SIG-M5 treated with dmso at 0.1 percent for 504 hours (cell line): ENCODE measurements at regions not wholly inside any gene's neighbourhood (a gene's known extent, or its start where the extent isn't known, plus 50 kb on each side); places are given as distances from the start of the nearest gene placed in this dataset.

Source experiments
- DNase-seq: peaks from one replicate; lab custom pipeline; 2025; ENCODE audit not compliant: unreplicated experiment; lab: John Stamatoyannopoulos, UW

DNA sequence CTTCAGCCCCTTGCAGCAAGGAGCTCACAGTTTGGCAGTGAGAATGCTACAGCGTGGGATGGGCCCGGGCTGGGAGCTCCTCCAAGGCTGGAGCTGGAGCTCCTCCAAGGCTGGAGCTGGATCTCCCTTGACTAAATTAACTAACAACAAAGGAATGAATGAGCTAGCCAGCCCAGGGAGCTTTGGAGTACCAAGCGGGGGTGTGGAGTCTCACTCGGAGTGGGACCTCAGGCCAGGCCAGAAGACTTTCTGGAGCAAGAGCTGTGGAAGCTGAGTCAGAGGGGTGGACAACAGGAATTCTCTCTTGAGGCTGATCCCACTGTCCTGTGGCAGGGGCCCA, 244.7 kb upstream of the HS6ST1 start:
- no peak for DNase-seq

- DNase-seq, result no peak
Measured at GRCh38 chr2:128564131-128564530, 245.5 kb upstream of the HS6ST1 start.

DNA sequence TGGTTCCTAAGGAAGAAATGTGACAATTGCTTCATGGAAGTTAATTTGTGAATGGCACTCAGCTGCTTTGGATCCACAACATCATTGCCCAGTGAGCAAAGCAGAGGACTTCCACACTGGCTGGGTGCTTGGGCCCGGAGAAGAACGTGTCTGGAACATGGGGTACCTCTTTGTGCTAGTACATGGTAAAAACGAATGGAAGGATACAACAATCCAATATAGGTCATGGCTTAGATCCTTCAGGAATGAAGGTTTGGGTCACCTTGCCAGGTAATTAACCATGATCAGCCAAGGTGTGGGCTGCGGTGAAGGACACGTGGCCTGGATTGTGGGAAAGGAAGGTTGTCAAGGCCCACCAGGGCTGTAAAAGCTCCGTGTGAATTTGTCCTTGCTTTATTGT, 245.9 kb upstream of the HS6ST1 start:
- DNase-seq, result no peak

GRCh38 chr2:128565441-128565840, 246.8 kb upstream of the HS6ST1 start:
- no peak for DNase-seq

DNA sequence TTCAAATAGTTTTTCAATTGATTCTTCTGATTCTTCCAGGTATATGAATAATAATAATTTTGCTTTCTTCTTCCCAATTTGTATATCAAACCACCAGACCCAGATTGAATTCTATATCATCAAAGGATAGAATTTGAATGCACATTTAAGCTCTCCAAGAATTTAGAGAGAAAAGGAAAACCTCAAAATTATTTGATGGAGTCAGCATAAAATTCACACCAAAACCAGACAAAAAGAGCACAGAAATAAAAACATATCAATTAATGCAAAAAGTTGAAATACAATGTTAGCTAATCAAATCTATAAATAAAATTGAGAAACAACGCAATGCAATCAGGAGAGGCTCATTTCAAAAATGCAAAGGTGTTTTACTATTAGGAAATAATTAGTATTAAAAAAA, 248.0 kb upstream of the HS6ST1 start:
- DNase-seq, result no peak

GRCh38 chr2:128568106-128568505, 249.4 kb upstream of the HS6ST1 start:
- no peak for DNase-seq

- no peak for DNase-seq
Measured at GRCh38 chr2:128573116-128573515, 254.4 kb upstream of the HS6ST1 start.

DNA sequence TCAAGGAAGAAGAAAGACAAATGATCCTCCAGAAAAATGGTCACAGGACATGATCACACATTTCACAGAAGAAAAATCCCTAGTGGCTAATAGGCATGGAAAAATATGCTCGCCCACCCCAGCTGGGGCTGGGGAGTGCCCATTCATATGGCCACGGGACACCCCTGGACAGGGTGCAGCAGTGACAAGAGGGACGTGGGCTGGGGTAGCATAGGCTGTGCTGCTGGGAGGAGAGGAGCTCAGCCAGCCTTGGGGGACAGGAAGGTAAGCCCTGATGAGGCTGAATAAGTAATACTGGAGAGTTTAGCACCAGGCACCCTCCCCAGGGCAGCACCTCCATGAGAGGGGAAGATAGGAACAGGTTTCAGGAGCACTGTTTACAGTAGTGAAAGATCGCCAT, 254.9 kb upstream of the HS6ST1 start:
- no peak for DNase-seq

GRCh38 chr2:128577141-128577930, 258.7 kb upstream of the HS6ST1 start:
- no peak for DNase-seq

GRCh38 chr2:128578406-128579390, 260.0 kb upstream of the HS6ST1 start:
- DNase-seq, result no peak

DNA sequence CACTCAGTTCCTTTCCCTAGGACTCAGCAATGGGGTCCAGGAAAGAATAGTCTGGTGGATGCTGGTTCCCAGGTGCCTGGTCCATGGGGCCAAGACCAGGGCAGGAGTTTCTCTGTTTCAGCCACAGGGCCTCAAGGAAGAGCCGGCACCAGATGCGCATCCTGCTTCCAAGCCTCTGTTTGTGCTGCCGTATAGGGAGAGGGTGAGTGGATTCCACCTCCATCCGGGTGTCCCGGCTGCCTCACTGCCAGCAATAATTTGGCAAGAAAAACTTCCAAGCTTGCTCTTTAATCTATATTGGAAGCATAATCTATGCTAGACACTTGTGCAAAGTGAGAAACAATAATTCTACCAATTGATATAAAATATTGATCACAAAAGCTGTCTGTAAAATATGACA, 261.2 kb upstream of the HS6ST1 start:
- DNase-seq, result no peak

DNA sequence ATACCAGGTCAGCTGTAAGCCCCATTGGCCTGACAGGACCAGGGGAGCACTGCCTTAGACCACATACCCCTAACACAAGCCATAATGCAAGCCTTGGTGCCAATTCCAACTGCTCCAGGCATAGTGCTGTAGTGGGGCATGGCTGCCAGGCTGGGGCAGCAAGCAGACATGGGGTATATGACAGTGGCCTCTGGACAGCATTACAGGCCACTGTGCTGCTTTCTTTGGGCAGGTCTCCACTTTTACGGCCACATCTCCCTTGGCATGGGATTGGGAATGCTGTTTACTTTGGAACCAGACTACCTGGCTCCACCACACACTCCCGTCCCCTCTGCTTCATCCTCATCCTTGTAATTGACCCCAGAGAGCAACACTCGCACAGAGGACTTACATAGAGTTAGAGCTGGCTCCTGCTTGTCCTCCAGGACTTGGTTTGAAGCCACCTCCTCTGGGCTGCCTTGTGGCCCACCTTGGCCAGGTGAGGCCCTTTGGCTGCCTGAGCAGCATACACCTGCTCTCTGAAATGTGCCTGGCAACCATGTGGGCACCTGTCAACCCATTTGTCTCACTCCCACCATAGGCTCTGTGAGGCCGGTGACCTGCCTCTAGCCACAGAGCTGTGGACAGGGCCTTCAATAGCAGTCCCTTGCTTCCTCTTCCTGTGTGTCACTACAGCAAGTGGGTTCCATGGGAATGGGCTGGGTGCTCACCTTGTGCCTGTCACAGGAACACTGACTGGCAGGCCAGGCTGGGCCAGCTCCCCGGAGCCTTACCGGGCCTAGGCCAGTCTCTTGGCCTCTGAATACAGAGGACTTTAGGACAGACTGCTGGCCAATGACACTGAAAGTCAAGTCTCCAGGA, 262.6 kb upstream of the HS6ST1 start:
- DNase-seq, result no peak

DNA sequence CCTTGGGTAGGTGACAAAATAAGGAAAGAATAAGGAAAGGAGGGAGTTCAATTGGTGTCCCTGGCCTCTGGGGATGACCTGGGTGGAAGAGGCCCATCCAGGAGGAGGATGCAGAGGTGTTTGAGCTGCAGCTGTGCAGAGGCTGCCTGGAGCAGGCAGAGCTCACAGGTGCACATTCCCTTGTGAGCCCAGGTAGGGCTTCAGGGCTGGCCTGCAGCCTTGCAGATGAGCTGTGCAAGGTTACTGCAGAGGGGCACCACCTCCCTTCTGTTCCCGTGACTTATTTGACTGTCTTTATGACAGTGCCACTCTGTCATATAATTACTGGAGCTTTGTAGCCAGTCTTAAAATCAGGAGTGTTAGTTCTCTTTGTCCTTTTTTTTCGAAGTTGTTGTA, 263.2 kb upstream of the HS6ST1 start:
- no peak for DNase-seq

DNA sequence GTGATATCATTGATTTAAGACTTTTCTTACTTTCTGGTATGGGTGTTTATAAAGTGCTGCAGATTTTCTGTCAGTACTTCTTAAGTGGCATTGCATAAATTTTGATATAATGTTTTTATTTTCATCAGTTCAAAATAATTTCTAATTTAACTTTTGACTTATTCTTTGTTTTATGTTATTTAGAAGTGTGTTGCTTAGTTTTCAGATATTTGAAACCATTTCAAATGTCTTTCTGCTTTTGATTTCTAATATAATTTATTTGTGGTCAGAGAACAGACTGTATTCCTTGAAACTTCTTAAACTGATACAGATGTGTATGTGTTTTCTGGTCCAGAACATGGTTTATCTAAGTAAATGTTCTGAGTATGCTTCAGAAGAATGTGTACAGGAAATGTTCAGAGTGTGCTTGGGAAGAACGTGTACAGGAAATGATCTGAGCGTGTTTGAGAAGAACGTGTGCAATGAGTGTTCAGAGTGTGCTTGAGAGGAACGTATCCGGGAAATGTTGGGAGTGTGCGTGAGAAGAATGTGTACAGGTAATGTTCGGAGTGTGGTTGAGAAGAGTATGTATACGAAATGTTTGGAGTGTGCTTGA, 265.7 kb upstream of the HS6ST1 start:
- no peak for DNase-seq

DNA sequence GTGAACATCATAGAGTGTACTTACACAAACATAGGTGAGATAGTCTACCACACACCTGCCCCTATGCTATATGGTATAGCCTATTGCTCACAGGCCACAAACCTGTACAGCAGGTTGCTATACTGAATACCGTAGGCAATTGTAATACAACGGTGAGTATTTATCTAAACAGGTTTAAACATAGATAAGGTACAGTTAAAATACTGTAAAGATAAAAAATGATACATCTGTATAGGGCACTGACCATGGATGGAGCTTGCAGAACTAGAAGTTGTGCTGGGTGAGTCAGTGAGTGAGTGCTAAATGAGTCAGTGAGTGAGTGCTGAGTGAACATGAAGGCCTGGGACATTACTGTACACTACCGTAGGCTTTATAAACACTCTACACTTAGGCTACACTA, 267.0 kb upstream of the HS6ST1 start:
- DNase-seq, result peak; percentile 31

DNA sequence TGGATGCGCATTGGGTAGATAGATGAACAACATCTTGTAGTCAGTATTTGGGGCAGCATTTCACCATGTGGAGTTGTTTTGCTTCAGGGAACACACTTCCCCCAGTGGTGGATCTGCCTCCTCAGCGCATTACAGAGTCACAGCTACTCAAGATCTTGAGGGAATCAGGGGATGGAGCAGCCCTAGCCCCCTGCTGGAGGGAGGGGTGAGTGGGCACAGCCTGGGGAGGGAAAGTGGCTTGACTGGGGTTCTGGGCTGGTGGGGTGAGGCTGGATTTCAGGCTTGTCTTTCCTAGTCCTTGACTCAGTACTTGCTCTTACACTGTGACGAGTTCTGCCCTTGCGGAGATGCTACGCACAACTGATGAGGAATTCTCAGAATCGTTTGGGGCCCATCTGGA, 271.0 kb upstream of the HS6ST1 start:
- no peak for DNase-seq

GRCh38 chr2:128590309-128591021, 271.8 kb upstream of the HS6ST1 start:
- no peak for DNase-seq

- no peak for DNase-seq
Measured at GRCh38 chr2:128591022-128591860, 272.6 kb upstream of the HS6ST1 start.
